ENCODE measurements at regions not wholly inside any gene's neighbourhood (a gene's known extent, or its start where the extent isn't known, plus 50 kb on each side); places are given as distances from the start of the nearest gene placed in this dataset.

- TF ChIP-seq CTCF (conservative IDR thresholded peaks at IDR 0.05; ENCODE audit: low read length) = no peak
- TF ChIP-seq EZH2phosphoT487 (IDR thresholded peaks at IDR 0.05; ENCODE audit: borderline replicate concordance) = no peak
Observed at GRCh38 chr17:45729294-45729907, 54.7 kb upstream of the CRHR1 start.

Data from Loucy (cell line).